ENCODE measurements at regions not wholly inside any gene's neighbourhood (a gene's known extent, or its start where the extent isn't known, plus 50 kb on each side); places are given as distances from the start of the nearest gene placed in this dataset.

DNA sequence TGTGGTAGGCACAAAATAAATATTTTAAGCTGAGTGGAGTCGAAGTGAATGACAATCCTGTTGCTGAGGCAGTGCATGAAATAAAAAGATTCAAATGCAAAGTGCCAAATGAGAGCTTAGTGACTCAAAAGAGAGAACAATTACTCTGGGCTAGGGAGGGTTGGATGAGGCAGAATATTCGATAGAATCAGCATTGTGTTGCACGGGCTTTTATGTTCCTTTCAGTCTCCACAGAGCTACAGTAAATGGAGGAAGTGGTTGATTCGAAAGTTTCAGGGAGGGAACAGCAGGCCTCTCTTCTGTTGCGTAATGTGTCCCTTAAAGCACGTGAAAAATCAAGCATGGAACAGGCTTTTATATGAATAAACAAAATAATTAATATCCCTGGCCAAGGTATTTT is 599.3 kb upstream of the CELF2 start:
- Histone ChIP-seq H4K91ac (ENCODE audit: insufficient read depth, low read depth, low read length) (no peak overlapping the region), H2AK9ac (replicated peaks; ENCODE audit: low read depth, low read length, poor library complexity) (no peak overlapping the region), H3K79me1 (ENCODE audit: low read depth in 1 of 2, low read length in 2 of 2) (no peaks in the 10 kb centered on the region), H3K4me1 (ENCODE audit: control insufficient read depth, insufficient read depth, low read length) (no peaks in the 10 kb centered on the region), H3K4me2 (ENCODE audit: low read depth, low read length) (no peak overlapping the region), H2AFZ (replicated peaks; ENCODE audit: low read length, poor library complexity) (no peak overlapping the region), H3K27ac (ENCODE audit: insufficient read depth, low read length) (no peak overlapping the region), H4K8ac (ENCODE audit: low read depth in 2 of 2, low read length in 2 of 2) (no peak overlapping the region), H4K20me1 (ENCODE audit: insufficient read depth, low read length) (no peaks in the 10 kb centered on the region), H3K36me3 (ENCODE audit: control insufficient read depth, insufficient read depth, low read length) (no peaks in the 10 kb centered on the region), H3K4me3 (ENCODE audit: insufficient read depth, low read depth, low read length) (no peak overlapping the region), H2BK15ac (ENCODE audit: low read depth, low read length) (no peak overlapping the region), H3K18ac (ENCODE audit: low read depth, low read length) (no peak overlapping the region), H3K9ac (ENCODE audit: low read depth, low read length) (no peak overlapping the region), H4K5ac (ENCODE audit: low read depth, low read length) (no peak overlapping the region), H3K9me1 (ENCODE audit: insufficient read depth, low read length) (no peaks in the 10 kb centered on the region), H3K27me3 (ENCODE audit: control insufficient read depth, insufficient read depth, low read length) (no peaks in the 10 kb centered on the region), H2BK5ac (ENCODE audit: low read depth, low read length, poor library complexity, severe bottlenecking) (no peak overlapping the region), H3K56ac (ENCODE audit: extremely low read depth, insufficient read depth, low read length) (no peak overlapping the region), H3K14ac (replicated peaks; ENCODE audit: low read depth, low read length) (no peak overlapping the region), H3K23ac (ENCODE audit: low read depth, low read length) (no peak overlapping the region), H2BK120ac (ENCODE audit: low read depth, low read length) (no peak overlapping the region), H2BK20ac (ENCODE audit: low read depth, low read length) (no peak overlapping the region), H2AK5ac (ENCODE audit: low read depth, low read length) (no peak overlapping the region), H3K4ac (ENCODE audit: low read depth, low read length) (no peak overlapping the region), H3K9me3 (ENCODE audit: control insufficient read depth, insufficient read depth, low read length) (no peaks in the 10 kb centered on the region)
- CTCF ChIA-PET, result no interaction called here
- POLR2A ChIA-PET (ENCODE audit: unreplicated experiment), result no interaction called here
- in situ Hi-C loops (cut with MboI; ENCODE audit: low sequenced_read_pairs), result no loop called here
- TF ChIP-seq, protein P1, sequence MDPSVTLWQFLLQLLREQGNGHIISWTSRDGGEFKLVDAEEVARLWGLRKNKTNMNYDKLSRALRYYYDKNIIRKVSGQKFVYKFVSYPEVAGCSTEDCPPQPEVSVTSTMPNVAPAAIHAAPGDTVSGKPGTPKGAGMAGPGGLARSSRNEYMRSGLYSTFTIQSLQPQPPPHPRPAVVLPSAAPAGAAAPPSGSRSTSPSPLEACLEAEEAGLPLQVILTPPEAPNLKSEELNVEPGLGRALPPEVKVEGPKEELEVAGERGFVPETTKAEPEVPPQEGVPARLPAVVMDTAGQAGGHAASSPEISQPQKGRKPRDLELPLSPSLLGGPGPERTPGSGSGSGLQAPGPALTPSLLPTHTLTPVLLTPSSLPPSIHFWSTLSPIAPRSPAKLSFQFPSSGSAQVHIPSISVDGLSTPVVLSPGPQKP (IDR thresholded peaks at IDR 0.05; ENCODE audit: borderline replicate concordance, low read depth, low read length), result no peak
- TF ChIP-seq SMC3 (IDR thresholded peaks at IDR 0.05; ENCODE audit: low read depth, low read length) (no peak), MAFK (IDR thresholded peaks at IDR 0.05; ENCODE audit: low read depth, low read length) (no peak), BHLHE40 (IDR thresholded peaks at IDR 0.05; ENCODE audit: low read depth, low read length) (no peak), CEBPB (IDR thresholded peaks at IDR 0.05; ENCODE audit: low read depth, low read length) (no peak), MAZ (IDR thresholded peaks at IDR 0.05; ENCODE audit: borderline replicate concordance, low read depth, low read length) (no peak), RFX5 (IDR thresholded peaks at IDR 0.05; ENCODE audit: low read depth, low read length) (no peak), RAD21 (IDR thresholded peaks at IDR 0.05; ENCODE audit: low read length) (no peak), FOS (IDR thresholded peaks at IDR 0.05; ENCODE audit: low read depth, low read length) (no peak), RCOR1 (IDR thresholded peaks at IDR 0.05; ENCODE audit: insufficient replicate concordance, low read length) (no peak)
- TF ChIP-seq, protein P2, sequence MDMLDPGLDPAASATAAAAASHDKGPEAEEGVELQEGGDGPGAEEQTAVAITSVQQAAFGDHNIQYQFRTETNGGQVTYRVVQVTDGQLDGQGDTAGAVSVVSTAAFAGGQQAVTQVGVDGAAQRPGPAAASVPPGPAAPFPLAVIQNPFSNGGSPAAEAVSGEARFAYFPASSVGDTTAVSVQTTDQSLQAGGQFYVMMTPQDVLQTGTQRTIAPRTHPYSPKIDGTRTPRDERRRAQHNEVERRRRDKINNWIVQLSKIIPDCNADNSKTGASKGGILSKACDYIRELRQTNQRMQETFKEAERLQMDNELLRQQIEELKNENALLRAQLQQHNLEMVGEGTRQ (IDR thresholded peaks at IDR 0.05; ENCODE audit: low read depth, low read length), result no peak
- DNase-seq (no peak), ATAC-seq (ENCODE audit: low read depth) (no peak)
- WGBS, 2 experiments (ENCODE audit: extremely low coverage in 2 of 2, insufficient read length in 1 of 2), result 43% methylated on average over 2 of the region's 6 CpGs; no CpG with 5 or more reads in 1 of the 2 experiments
- BruUV-seq (replicated peaks), result no TSS peak
- intact Hi-C loops (cut with micrococcal nuclease), result no loop called here
- dilution Hi-C loops (cut with HindIII; ENCODE audit: low sequenced_read_pairs, unreplicated experiment), result no loop called here

Measured in IMR-90 (cell line).